Activated naive CD4-positive, alpha-beta T cell treated with anti-CD3 and anti-CD28 coated beads for 36 hours (primary cell): ENCODE measurements at regions not wholly inside any gene's neighbourhood (a gene's known extent, or its start where the extent isn't known, plus 50 kb on each side); places are given as distances from the start of the nearest gene placed in this dataset.

Experiments
- CTCF ChIA-PET: fragments of 350-600 bp; sonication (Branson Sonifier 250); formaldehyde crosslinking; loops from one replicate; lab custom pipeline; 2021; ENCODE audit warnings: antibody characterized with exemption; lab: Charles Lee
- DNase-seq: peaks from one replicate; pipeline ENCODE4 v3.0.0-alpha.2; 2020
- H3K27ac Mint-ChIP-seq: one replicate; pipeline ENCODE4 v1.8.0; 2021; ENCODE audit warnings: mild to moderate bottlenecking, mixed read lengths
- H3K27me3 Mint-ChIP-seq: one replicate; pipeline ENCODE4 v1.8.0; 2021; ENCODE audit warnings: low read depth, mixed read lengths
- H3K36me3 Mint-ChIP-seq: one replicate; pipeline ENCODE4 v1.8.0; 2021; ENCODE audit warnings: low read depth, mixed read lengths
- H3K4me1 Mint-ChIP-seq: one replicate; pipeline ENCODE4 v1.8.0; 2021; ENCODE audit warnings: low read depth, mixed read lengths
- H3K4me3 Mint-ChIP-seq: one replicate; pipeline ENCODE4 v1.8.0; 2021; ENCODE audit warnings: mild to moderate bottlenecking, moderate library complexity, mixed read lengths
- H3K9me3 Mint-ChIP-seq: one replicate; pipeline ENCODE4 v1.8.0; 2021; ENCODE audit warnings: mixed read lengths
- intact Hi-C: fragments of 100-400 bp; cut with micrococcal nuclease; formaldehyde crosslinking; loops from one replicate; pipeline ENCODE4 v1.15.1; 2023

DNA sequence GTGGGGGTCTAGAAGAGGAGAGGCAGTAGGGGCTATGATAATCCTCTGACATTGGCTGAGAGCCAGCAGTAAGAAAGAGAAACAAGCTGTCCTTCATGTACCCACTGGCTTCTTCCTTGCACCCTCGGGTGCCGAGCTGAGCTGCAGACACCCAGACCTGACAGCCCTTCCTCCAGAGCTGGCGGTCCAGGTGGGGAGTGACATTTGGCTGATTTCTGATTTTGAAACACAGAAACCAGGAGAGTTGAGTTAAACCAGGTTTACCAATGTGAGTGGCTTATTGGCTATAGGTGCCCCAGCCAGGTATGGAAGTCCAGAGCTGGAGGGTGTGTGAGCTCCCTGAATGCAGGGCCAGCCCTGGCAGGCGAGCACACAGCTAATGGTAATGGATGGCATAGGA is 59.2 kb downstream of the GADD45G start:
- CTCF ChIA-PET: interaction anchor here (2.1 kb wide), 1 partner anchor 66 kb away, joined by 5 read pairs; no protein-coding TSS in a partner anchor
- intact Hi-C loops: no loop called here
- H3K36me3 Mint-ChIP-seq: no peaks in the 10 kb centered on the region
- DNase-seq: no peak
- no peaks in the 10 kb centered on the region for H3K9me3 Mint-ChIP-seq
- H3K4me3 Mint-ChIP-seq: no peak overlapping the region
- H3K4me1 Mint-ChIP-seq: peaks cover 8% of the 10 kb centered on the region
- no peaks in the 10 kb centered on the region for H3K27me3 Mint-ChIP-seq
- no peak overlapping the region for H3K27ac Mint-ChIP-seq

DNA sequence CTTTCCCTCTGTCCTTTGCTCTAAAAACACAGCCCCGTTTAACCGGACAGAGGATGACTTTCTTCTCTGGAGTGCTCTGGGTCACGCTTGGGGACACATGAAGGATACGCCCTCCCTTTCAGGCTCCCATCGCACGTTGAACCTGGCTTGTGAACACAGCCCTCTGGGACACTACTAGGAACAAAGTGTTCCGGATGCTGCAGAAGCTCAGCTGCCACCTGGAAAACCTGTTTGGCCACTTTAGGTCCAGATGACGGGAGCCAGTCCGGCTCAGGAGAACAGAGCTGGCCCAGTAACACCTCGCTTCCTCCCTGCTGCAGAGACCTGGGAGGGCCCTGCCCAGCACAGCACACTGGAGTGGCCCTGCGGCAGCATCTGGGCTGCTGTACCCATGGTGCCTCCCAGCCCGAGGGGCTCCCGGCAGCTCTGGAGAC is 60.1 kb downstream of the GADD45G start:
- no peak for DNase-seq
- CTCF ChIA-PET: interaction anchor here (2.1 kb wide), 1 partner anchor 67 kb away, joined by 5 read pairs; no protein-coding TSS in a partner anchor

DNA sequence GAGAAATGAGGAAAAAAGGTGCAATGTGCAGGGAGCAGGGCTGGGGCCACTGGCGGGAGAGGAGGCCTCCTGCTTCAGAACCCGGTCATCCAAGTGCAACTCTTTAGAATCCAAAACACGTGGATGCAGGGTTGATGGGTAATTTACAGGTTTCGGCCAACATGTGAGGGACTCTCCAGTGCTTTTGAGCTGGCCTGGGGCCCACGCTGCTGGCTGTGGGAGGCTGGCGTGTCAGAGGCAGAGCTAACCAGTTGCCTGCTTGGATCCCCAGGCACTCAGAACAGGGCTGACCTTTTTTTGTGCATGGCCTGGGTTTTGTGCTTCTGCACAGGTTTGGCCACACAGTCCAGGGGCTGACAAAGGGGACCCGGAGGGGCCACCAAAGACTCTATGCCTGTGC is 61.6 kb downstream of the GADD45G start:
- no peak overlapping the region for H3K27ac Mint-ChIP-seq
- H3K9me3 Mint-ChIP-seq: peaks cover 2% of the 10 kb centered on the region
- H3K27me3 Mint-ChIP-seq: no peaks in the 10 kb centered on the region
- CTCF ChIA-PET: no interaction called here
- H3K36me3 Mint-ChIP-seq: no peaks in the 10 kb centered on the region
- DNase-seq: no peak
- H3K4me1 Mint-ChIP-seq: peaks cover 8% of the 10 kb centered on the region
- intact Hi-C loops: no loop called here
- H3K4me3 Mint-ChIP-seq: no peak overlapping the region

More for the DNA sequence above, 60.1 kb downstream of the GADD45G start:
- H3K27me3 Mint-ChIP-seq: no peaks in the 10 kb centered on the region
- H3K9me3 Mint-ChIP-seq: no peaks in the 10 kb centered on the region
- H3K27ac Mint-ChIP-seq: no peak overlapping the region
- no peaks in the 10 kb centered on the region for H3K36me3 Mint-ChIP-seq
- no peak overlapping the region for H3K4me3 Mint-ChIP-seq
- intact Hi-C loops: no loop called here
- peaks cover 8% of the 10 kb centered on the region for H3K4me1 Mint-ChIP-seq

DNA sequence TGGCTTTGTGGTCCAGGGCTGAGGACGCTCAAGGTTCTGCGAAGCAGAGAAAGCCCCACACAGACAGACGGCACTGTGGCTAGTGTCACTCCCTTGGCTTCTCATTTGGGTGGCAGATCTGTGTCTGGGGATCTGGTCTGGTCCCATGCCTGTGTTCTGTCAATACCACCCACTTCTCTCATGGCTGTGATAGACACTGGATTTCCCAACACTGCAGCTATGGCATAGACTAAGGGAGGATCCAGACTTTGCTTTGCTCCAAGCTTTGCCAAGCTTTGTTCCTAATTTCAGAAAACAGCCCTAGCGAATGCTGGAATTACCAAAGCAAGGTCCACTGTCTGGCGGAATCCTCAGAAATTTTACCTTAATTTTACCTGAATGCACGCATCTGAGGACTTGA is 62.1 kb downstream of the GADD45G start:
- H3K27me3 Mint-ChIP-seq: no peaks in the 10 kb centered on the region
- DNase-seq: no peak
- intact Hi-C loops: no loop called here
- no peak overlapping the region for H3K27ac Mint-ChIP-seq
- no peak overlapping the region for H3K4me3 Mint-ChIP-seq
- peaks cover 2% of the 10 kb centered on the region for H3K9me3 Mint-ChIP-seq
- peaks cover 8% of the 10 kb centered on the region for H3K4me1 Mint-ChIP-seq
- no peaks in the 10 kb centered on the region for H3K36me3 Mint-ChIP-seq
- CTCF ChIA-PET: no interaction called here

- H3K27me3 Mint-ChIP-seq: no peaks in the 10 kb centered on the region
- CTCF ChIA-PET: no interaction called here
- intact Hi-C loops: loop anchor here (1.0 kb wide), 1 partner anchor 34 kb away; no protein-coding TSS in a partner anchor
- H3K27ac Mint-ChIP-seq: no peak overlapping the region
- no peak overlapping the region for H3K4me3 Mint-ChIP-seq
- peaks cover 8% of the 10 kb centered on the region for H3K4me1 Mint-ChIP-seq
- no peak for DNase-seq
- peaks cover 2% of the 10 kb centered on the region for H3K9me3 Mint-ChIP-seq
- no peaks in the 10 kb centered on the region for H3K36me3 Mint-ChIP-seq
Observed at GRCh38 chr9:89667726-89668125, 62.9 kb downstream of the GADD45G start.

GRCh38 chr9:89668216-89668865 is 63.5 kb downstream of the GADD45G start:
- CTCF ChIA-PET: interaction anchor here (1.2 kb wide), 1 partner anchor 432 kb away, joined by 3 read pairs; no protein-coding TSS in a partner anchor
- Mint-ChIP-seq H3K36me3 (no peaks in the 10 kb centered on the region), H3K4me1 (peaks cover 8% of the 10 kb centered on the region), H3K27me3 (no peaks in the 10 kb centered on the region), H3K4me3 (no peak overlapping the region), H3K27ac (no peak overlapping the region), H3K9me3 (peaks cover 2% of the 10 kb centered on the region)
- intact Hi-C loops: loop anchor here (1.0 kb wide), 1 partner anchor 33 kb away; no protein-coding TSS in a partner anchor
- peak; percentile 55 for DNase-seq

DNA sequence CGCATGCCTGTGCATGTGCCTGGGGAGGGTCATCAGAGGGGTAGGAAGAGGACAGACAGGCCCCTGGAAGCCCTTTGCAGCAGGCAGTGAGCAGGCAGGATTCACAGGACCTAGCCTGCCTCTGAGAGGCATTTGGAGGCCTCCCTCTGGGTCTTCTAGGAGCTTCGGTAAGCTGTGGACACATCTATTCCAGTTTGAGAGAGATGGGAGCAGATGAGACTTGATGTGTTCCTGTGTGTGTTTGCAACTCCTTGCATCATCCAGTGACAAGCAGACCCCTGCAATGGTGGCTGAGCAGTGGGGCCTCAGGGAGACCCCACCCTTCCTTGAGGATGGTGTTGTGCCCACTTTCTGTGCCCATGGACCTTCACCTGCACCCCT is 64.0 kb downstream of the GADD45G start:
- H3K4me3 Mint-ChIP-seq: no peak overlapping the region
- CTCF ChIA-PET: interaction anchor here (1.2 kb wide), 1 partner anchor 432 kb away, joined by 3 read pairs; no protein-coding TSS in a partner anchor
- no peaks in the 10 kb centered on the region for H3K27me3 Mint-ChIP-seq
- H3K36me3 Mint-ChIP-seq: no peaks in the 10 kb centered on the region
- peaks cover 2% of the 10 kb centered on the region for H3K9me3 Mint-ChIP-seq
- H3K27ac Mint-ChIP-seq: no peak overlapping the region
- peaks cover 8% of the 10 kb centered on the region for H3K4me1 Mint-ChIP-seq
- DNase-seq: no peak
- intact Hi-C loops: loop anchor here (1.0 kb wide), 1 partner anchor 32 kb away; no protein-coding TSS in a partner anchor

GRCh38 chr9:89669361-89669842 is 64.6 kb downstream of the GADD45G start:
- Mint-ChIP-seq H3K36me3 (no peaks in the 10 kb centered on the region), H3K27me3 (no peaks in the 10 kb centered on the region), H3K4me1 (peaks cover 8% of the 10 kb centered on the region), H3K4me3 (no peak overlapping the region), H3K27ac (no peak overlapping the region), H3K9me3 (peaks cover 2% of the 10 kb centered on the region)
- CTCF ChIA-PET: interaction anchor here (1.2 kb wide), 1 partner anchor 431 kb away, joined by 3 read pairs; no protein-coding TSS in a partner anchor
- intact Hi-C loops: no loop called here
- no peak for DNase-seq

GRCh38 chr9:89670114-89670513 is 65.3 kb downstream of the GADD45G start:
- H3K4me3 Mint-ChIP-seq: no peak overlapping the region
- intact Hi-C loops: no loop called here
- peaks cover 2% of the 10 kb centered on the region for H3K9me3 Mint-ChIP-seq
- peaks cover 8% of the 10 kb centered on the region for H3K4me1 Mint-ChIP-seq
- no peaks in the 10 kb centered on the region for H3K36me3 Mint-ChIP-seq
- CTCF ChIA-PET: interaction anchor here (0.7 kb wide), 1 partner anchor 24 kb away, joined by 4 read pairs; no protein-coding TSS in a partner anchor
- no peak for DNase-seq
- H3K27me3 Mint-ChIP-seq: no peaks in the 10 kb centered on the region
- no peak overlapping the region for H3K27ac Mint-ChIP-seq

- CTCF ChIA-PET: no interaction called here
- DNase-seq: no peak
- Mint-ChIP-seq H3K4me3 (no peak overlapping the region), H3K27ac (no peak overlapping the region), H3K4me1 (peaks cover 8% of the 10 kb centered on the region), H3K36me3 (no peaks in the 10 kb centered on the region), H3K27me3 (no peaks in the 10 kb centered on the region), H3K9me3 (peaks cover 2% of the 10 kb centered on the region)
- intact Hi-C loops: no loop called here
Observed at GRCh38 chr9:89670801-89671434, 66.1 kb downstream of the GADD45G start.

- CTCF ChIA-PET: no interaction called here
- no peak for DNase-seq
- no peaks in the 10 kb centered on the region for H3K27me3 Mint-ChIP-seq
- no peaks in the 10 kb centered on the region for H3K36me3 Mint-ChIP-seq
- no peak overlapping the region for H3K27ac Mint-ChIP-seq
- H3K9me3 Mint-ChIP-seq: peaks cover 2% of the 10 kb centered on the region
- no peaks in the 10 kb centered on the region for H3K4me1 Mint-ChIP-seq
- H3K4me3 Mint-ChIP-seq: no peak overlapping the region
- intact Hi-C loops: no loop called here
Observed at GRCh38 chr9:89674667-89675057, 69.8 kb downstream of the GADD45G start.

DNA sequence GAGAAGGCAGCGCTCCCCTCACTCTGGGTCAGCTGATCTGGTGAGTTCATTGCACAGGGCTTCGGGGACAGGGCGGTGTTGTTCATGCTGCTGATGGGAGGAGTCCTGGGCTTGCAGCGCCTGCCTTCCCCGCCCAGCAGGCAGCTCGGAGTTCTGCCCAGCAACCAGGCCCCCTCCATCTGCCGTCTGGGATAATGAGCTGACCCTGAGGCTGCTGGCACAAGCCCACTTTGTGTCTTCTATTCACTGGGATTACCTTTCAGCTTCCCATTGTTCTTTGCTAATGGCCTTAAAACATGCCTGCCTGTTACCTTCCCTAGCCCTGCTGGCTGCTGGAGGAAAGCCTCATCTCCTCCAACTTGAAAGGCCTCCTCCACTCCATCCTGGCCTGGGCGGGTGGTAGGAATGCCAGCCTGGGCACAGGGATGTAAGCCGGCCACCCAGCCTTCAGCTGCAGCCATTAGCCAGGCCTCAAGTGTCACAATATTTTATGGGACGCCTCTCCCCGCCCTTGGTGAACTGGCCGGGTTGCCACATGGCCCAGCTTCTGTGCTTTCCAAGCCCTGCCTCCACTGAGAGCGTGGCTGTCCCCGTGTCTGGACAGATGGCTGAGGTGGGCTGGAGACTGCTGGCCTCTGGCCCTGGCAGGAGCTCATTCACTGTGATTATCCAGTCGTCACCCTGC is 70.4 kb downstream of the GADD45G start:
- Mint-ChIP-seq H3K4me3 (no peak overlapping the region), H3K4me1 (no peaks in the 10 kb centered on the region), H3K27ac (no peak overlapping the region), H3K9me3 (peaks cover 2% of the 10 kb centered on the region), H3K36me3 (no peaks in the 10 kb centered on the region), H3K27me3 (no peaks in the 10 kb centered on the region)
- CTCF ChIA-PET: no interaction called here
- intact Hi-C loops: no loop called here
- DNase-seq: no peak
